Hepatocyte (in vitro differentiated cells): ENCODE measurements at regions not wholly inside any gene's neighbourhood (a gene's known extent, or its start where the extent isn't known, plus 50 kb on each side); places are given as distances from the start of the nearest gene placed in this dataset.

Source experiments
- DNase-seq: peaks from one replicate; pipeline ENCODE4 v3.0.0-alpha.2; 2016; ENCODE audit warnings: low spot score
- H2AFZ ChIP-seq: fragments of 200-600 bp; sonication (generic); 2 replicates; pipeline ENCODE4 v1.6.0; 2016; ENCODE audit warnings: antibody characterized with exemption, mild to moderate bottlenecking
- H3K27ac ChIP-seq: fragments of 200-600 bp; sonication (generic); 2 replicates; pipeline ENCODE4 v1.5.1; 2016; ENCODE audit warnings: mild to moderate bottlenecking
- H3K27me3 ChIP-seq: fragments of 200-600 bp; sonication (generic); 2 replicates; pipeline ENCODE4 v1.6.1; 2016
- H3K36me3 ChIP-seq: fragments of 200-600 bp; sonication (generic); replicated peaks from 2 replicates; pipeline ENCODE4 v1.5.1; 2016; ENCODE audit warnings: low read depth; ENCODE audit not compliant: insufficient read depth
- H3K4me1 ChIP-seq: fragments of 200-600 bp; sonication (generic); 2 replicates; pipeline ENCODE4 v1.5.1; 2016; ENCODE audit warnings: mild to moderate bottlenecking, moderate library complexity; ENCODE audit not compliant: insufficient read depth
- H3K4me2 ChIP-seq: fragments of 200-600 bp; sonication (generic); 2 replicates; pipeline ENCODE4 v1.6.0; 2016
- H3K4me3 ChIP-seq: fragments of 200-600 bp; sonication (generic); 2 replicates; pipeline ENCODE4 v1.5.1; 2016; ENCODE audit warnings: mild to moderate bottlenecking
- H3K79me2 ChIP-seq: fragments of 200-600 bp; sonication (generic); 2 replicates; pipeline ENCODE4 v1.6.0; 2017; ENCODE audit warnings: mild to moderate bottlenecking
- H3K9me2 ChIP-seq: fragments of 200-600 bp; sonication (generic); replicated peaks from 2 replicates; pipeline ENCODE4 v1.6.0; 2017; ENCODE audit warnings: mild to moderate bottlenecking; ENCODE audit not compliant: insufficient read depth
- H3K9me3 ChIP-seq: fragments of 200-600 bp; sonication (generic); 2 replicates; pipeline ENCODE4 v1.5.1; 2016; ENCODE audit warnings: low read depth, mild to moderate bottlenecking
- H4K20me1 ChIP-seq: fragments of 200-600 bp; sonication (generic); 2 replicates; pipeline ENCODE4 v1.6.0; 2016; ENCODE audit warnings: mild to moderate bottlenecking; ENCODE audit not compliant: insufficient read depth, poor library complexity, severe bottlenecking
- EZH2 ChIP-seq: fragments of 200-600 bp; sonication (generic); IDR thresholded peaks from 2 replicates; pipeline ENCODE4 v1.6.1; 2016; ENCODE audit warnings: antibody characterized with exemption, mild to moderate bottlenecking, borderline replicate concordance
- EZH2phosphoT487 ChIP-seq: fragments of 200-600 bp; sonication (generic); IDR thresholded peaks from one replicate; pipeline ENCODE4 v1.6.1; 2018; ENCODE audit warnings: antibody characterized with exemption, mild to moderate bottlenecking, low read depth, moderate library complexity; ENCODE audit not compliant: unreplicated experiment, severe bottlenecking
- WGBS: methylation state at CpG from one replicate; pipeline ENCODE4 v1.1.6; 2016; ENCODE audit warnings: low lambda C conversion rate; ENCODE audit errors: missing lambda C conversion rate; 5-methylcytosine and 5-hydroxymethylcytosine counted together
- TF ChIP-seq, protein P1 (sequence below): fragments of 200-600 bp; sonication (generic); IDR thresholded peaks from 2 replicates; pipeline ENCODE4 v1.5.1; 2016; ENCODE audit warnings: antibody characterized with exemption, mild to moderate bottlenecking; ENCODE audit not compliant: poor library complexity

DNA sequence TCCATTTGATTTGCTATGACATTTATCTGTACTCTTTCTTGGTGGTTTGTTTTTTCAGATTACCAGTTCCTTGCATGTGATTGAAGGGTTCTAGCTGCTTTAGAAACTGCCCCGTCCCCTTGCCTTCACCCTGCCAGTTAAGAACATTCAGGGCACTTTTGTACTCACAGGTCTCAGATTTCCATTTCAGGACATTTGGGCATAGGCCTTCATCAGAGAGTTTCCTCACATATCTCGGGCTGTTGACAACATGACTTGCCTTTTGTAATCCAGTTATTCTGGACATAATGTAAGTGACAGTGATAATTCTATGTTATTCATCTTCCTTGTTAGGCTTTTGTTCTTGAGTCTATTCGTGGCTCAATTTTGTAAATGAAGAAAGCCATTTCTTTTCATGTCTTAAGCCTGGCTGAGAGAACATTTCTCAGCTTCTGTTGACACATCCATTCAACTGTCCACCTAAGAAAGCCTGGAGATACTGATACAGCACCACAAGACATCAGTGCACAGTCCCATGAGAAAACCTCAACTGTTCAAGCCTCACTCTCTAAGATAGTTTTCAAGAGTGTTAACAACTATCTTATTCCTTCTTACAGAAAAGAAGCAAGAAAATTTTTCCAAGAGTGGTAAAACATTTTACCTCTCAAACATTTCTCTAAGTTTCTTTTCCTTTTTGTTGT, 209.3 kb upstream of the SGK1 start:
- no peaks in the 10 kb centered on the region for H4K20me1 ChIP-seq
- no peak overlapping the region for H2AFZ ChIP-seq
- H3K9me3 ChIP-seq: no peaks in the 10 kb centered on the region
- H3K27ac ChIP-seq: no peak overlapping the region
- H3K9me2 ChIP-seq: no peaks in the 10 kb centered on the region
- no peaks in the 10 kb centered on the region for H3K36me3 ChIP-seq
- H3K4me3 ChIP-seq: no peak overlapping the region
- H3K4me1 ChIP-seq: peaks cover 3% of the 10 kb centered on the region
- 84% methylated on average over 3 of the region's 3 CpGs for WGBS
- H3K27me3 ChIP-seq: no peaks in the 10 kb centered on the region
- no peaks in the 10 kb centered on the region for H3K79me2 ChIP-seq
- H3K4me2 ChIP-seq: no peak overlapping the region
- TF ChIP-seq EZH2: no peak
- TF ChIP-seq, protein P1, sequence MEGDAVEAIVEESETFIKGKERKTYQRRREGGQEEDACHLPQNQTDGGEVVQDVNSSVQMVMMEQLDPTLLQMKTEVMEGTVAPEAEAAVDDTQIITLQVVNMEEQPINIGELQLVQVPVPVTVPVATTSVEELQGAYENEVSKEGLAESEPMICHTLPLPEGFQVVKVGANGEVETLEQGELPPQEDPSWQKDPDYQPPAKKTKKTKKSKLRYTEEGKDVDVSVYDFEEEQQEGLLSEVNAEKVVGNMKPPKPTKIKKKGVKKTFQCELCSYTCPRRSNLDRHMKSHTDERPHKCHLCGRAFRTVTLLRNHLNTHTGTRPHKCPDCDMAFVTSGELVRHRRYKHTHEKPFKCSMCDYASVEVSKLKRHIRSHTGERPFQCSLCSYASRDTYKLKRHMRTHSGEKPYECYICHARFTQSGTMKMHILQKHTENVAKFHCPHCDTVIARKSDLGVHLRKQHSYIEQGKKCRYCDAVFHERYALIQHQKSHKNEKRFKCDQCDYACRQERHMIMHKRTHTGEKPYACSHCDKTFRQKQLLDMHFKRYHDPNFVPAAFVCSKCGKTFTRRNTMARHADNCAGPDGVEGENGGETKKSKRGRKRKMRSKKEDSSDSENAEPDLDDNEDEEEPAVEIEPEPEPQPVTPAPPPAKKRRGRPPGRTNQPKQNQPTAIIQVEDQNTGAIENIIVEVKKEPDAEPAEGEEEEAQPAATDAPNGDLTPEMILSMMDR: no peak
- TF ChIP-seq EZH2phosphoT487: no peak
- no peak for DNase-seq

DNA sequence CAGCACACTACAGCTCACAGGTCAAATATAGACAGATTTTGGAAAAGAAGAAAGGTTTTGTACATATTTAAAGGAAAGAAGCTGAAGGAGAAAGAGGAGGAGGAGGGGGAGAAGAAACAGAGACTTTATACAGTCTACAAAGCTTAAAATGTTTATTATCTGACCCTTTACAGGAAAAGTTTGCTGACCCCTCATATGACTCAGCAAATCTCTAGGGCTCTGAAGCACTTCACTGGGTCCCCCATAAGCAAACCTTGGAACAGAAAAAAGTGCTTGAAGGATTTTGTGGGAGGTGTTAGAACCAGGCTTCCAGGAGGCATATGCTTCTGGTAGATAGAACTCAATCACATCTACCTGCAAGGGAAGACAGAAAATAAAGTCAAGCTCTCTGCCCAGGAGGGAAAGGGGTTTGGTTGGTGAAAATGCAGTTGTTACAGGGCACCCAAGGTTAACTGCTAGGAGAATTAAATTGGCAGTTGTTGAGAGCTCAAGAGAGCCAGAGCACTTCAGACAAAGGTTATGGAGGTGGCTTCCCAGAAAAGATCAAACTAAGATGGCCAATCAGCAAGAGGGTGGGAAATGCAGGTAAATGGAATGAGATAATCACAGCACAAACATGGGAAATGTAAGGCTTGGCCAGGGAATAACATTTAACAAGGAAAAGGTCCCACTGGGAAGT, 207.4 kb upstream of the SGK1 start:
- H3K79me2 ChIP-seq: no peaks in the 10 kb centered on the region
- no peaks in the 10 kb centered on the region for H3K36me3 ChIP-seq
- no peaks in the 10 kb centered on the region for H3K9me2 ChIP-seq
- no peak overlapping the region for H3K4me2 ChIP-seq
- no peak overlapping the region for H2AFZ ChIP-seq
- peaks cover 7% of the 10 kb centered on the region for H3K4me1 ChIP-seq
- H4K20me1 ChIP-seq: no peaks in the 10 kb centered on the region
- TF ChIP-seq EZH2phosphoT487 (no peak), EZH2 (no peak)
- no peak for DNase-seq
- H3K9me3 ChIP-seq: no peaks in the 10 kb centered on the region
- no peaks in the 10 kb centered on the region for H3K27me3 ChIP-seq
- no peak overlapping the region for H3K4me3 ChIP-seq
- no peak overlapping the region for H3K27ac ChIP-seq

DNA sequence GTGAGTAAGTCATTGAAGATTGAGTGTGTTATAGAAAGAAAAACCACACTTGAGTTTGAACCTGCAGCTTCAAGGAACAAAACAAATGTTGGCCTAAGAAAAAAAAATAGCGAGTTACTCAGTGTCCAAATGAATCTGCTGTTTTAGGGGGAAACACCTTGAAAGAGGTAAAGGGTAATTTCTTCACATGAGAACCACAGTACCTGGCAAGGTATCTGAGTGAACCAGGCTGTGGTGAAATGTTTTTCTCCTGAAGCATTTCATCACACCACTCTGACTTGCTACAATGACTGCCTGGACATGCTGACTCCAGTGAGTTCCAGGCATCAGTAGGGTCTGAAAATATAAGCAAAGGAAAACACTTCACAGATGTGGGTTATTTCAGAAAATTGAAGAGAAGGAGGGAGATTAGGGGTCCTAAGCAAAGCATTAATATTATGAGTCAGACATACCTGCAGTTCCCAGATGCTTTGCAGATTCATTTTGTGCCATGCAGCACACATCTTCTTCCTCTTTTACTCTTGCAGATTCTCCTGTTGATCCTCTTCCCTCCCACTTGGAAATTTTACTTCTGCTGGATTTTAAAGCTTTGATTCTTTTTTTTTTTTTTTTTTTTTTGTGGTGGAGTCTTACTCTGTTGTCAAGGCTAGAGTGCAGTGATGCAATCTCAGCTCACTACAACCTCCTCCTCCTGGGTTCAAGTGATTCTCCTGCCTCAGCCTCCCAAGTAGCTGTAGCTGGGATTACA, 206.2 kb upstream of the SGK1 start:
- Histone ChIP-seq H3K4me3 (no peak overlapping the region), H4K20me1 (no peaks in the 10 kb centered on the region), H3K79me2 (no peaks in the 10 kb centered on the region), H3K27ac (no peak overlapping the region), H3K4me1 (peaks cover 7% of the 10 kb centered on the region), H3K9me3 (no peaks in the 10 kb centered on the region), H3K4me2 (no peak overlapping the region), H3K9me2 (no peaks in the 10 kb centered on the region), H3K27me3 (no peaks in the 10 kb centered on the region), H2AFZ (no peak overlapping the region), H3K36me3 (no peaks in the 10 kb centered on the region)
- no peak for DNase-seq
- 95% methylated on average over 1 of the region's 1 CpG for WGBS
- TF ChIP-seq, protein P1: no peak
- TF ChIP-seq EZH2: no peak
- no peak for TF ChIP-seq EZH2phosphoT487

GRCh38 chr6:134523051-134523450, 205.1 kb upstream of the SGK1 start:
- no peak overlapping the region for H3K4me3 ChIP-seq
- TF ChIP-seq EZH2 (no peak), EZH2phosphoT487 (no peak)
- TF ChIP-seq, protein P1: no peak
- no peak for DNase-seq
- WGBS: 96% methylated on average over 1 of the region's 1 CpG
- no peaks in the 10 kb centered on the region for H3K9me3 ChIP-seq
- no peaks in the 10 kb centered on the region for H3K9me2 ChIP-seq
- H3K4me1 ChIP-seq: peaks cover 7% of the 10 kb centered on the region
- no peaks in the 10 kb centered on the region for H3K79me2 ChIP-seq
- no peaks in the 10 kb centered on the region for H3K27me3 ChIP-seq
- no peak overlapping the region for H2AFZ ChIP-seq
- no peak overlapping the region for H3K27ac ChIP-seq
- no peaks in the 10 kb centered on the region for H3K36me3 ChIP-seq
- H3K4me2 ChIP-seq: no peak overlapping the region
- no peaks in the 10 kb centered on the region for H4K20me1 ChIP-seq
